ENCODE measurements at regions not wholly inside any gene's neighbourhood (a gene's known extent, or its start where the extent isn't known, plus 50 kb on each side); places are given as distances from the start of the nearest gene placed in this dataset.

- DNase-seq: no peak
- no peaks in the 10 kb centered on the region for H3K27me3 ChIP-seq (ENCODE audit: control insufficient read depth in 2 of 2, insufficient read depth in 2 of 2, low read length in 2 of 2)
- no peaks in the 10 kb centered on the region for H3K79me2 ChIP-seq (ENCODE audit: insufficient read depth, low read length)
- H3K36me3 Mint-ChIP-seq: no peaks in the 10 kb centered on the region
- no peaks in the 10 kb centered on the region for H4K20me1 ChIP-seq (ENCODE audit: insufficient read depth, low read length)
- H3K4me1 ChIP-seq (ENCODE audit: control insufficient read depth in 1 of 2, insufficient read depth in 2 of 2, low read length in 2 of 2): no peaks in the 10 kb centered on the region
- intact Hi-C loops (cut with micrococcal nuclease): no loop called here
- H3K4me3 Mint-ChIP-seq: no peak overlapping the region
- no peaks in the 10 kb centered on the region for H3K36me3 ChIP-seq (replicated peaks in 1 of 2; ENCODE audit: control insufficient read depth in 1 of 2, insufficient read depth in 2 of 2, low read length in 2 of 2)
- H3K27ac ChIP-seq (ENCODE audit: low read depth in 1 of 2, low read length in 2 of 2): no peak overlapping the region
- H3K4me3 ChIP-seq (replicated peaks in 1 of 3; ENCODE audit: low read depth in 2 of 3, low read length in 3 of 3): no peak overlapping the region
- no peaks in the 10 kb centered on the region for H3K4me1 Mint-ChIP-seq
- peaks cover 0 to 12% (median 5%) of the 10 kb centered on the region in 7 donors for H3K9me3 Mint-ChIP-seq
- no peak for TF ChIP-seq CTCF (IDR thresholded peaks at IDR 0.05)
- WGBS (ENCODE audit: insufficient coverage): 94% methylated on average over 5 of the region's 5 CpGs
- no peak overlapping the region for H3K9ac ChIP-seq (ENCODE audit: insufficient read depth, low read length, poor library complexity, severe bottlenecking)
- no peak overlapping the region for H3K27ac Mint-ChIP-seq
- H3K27me3 Mint-ChIP-seq (ENCODE audit: low read depth in 3 of 3): peaks cover 0 to 4% (median 2%) of the 10 kb centered on the region in 3 donors
- H3K9me3 ChIP-seq (replicated peaks in 1 of 2; ENCODE audit: control insufficient read depth in 1 of 2, insufficient read depth in 1 of 2, low read length in 2 of 2): peaks cover 0 to 5% of the 10 kb centered on the region in 2 donors
- no peak overlapping the region for H3K4me2 ChIP-seq (replicated peaks; ENCODE audit: extremely low read depth, low read length, poor library complexity, severe bottlenecking)
- no peak overlapping the region for H2AFZ ChIP-seq (ENCODE audit: insufficient read depth, low read depth, low read length, poor library complexity, severe bottlenecking)
These were observed 308.7 kb downstream of the ATP23 start for GRCh38 chr12:58250077-58250476.

- Mint-ChIP-seq H3K27me3 (ENCODE audit: low read depth in 3 of 3) (peaks cover 4 to 6% (median 4%) of the 10 kb centered on the region in 3 donors), H3K27ac (no peak overlapping the region), H3K4me1 (no peaks in the 10 kb centered on the region), H3K4me3 (no peak overlapping the region), H3K9me3 (peaks cover 0 to 7% (median 2%) of the 10 kb centered on the region in 7 donors), H3K36me3 (no peaks in the 10 kb centered on the region)
- no peak overlapping the region for H3K4me2 ChIP-seq (replicated peaks; ENCODE audit: extremely low read depth, low read length, poor library complexity, severe bottlenecking)
- no peaks in the 10 kb centered on the region for H3K79me2 ChIP-seq (ENCODE audit: insufficient read depth, low read length)
- intact Hi-C loops (cut with micrococcal nuclease): no loop called here
- H3K4me1 ChIP-seq (ENCODE audit: control insufficient read depth in 1 of 2, insufficient read depth in 2 of 2, low read length in 2 of 2): no peaks in the 10 kb centered on the region
- DNase-seq: no peak
- 75% methylated on average over 1 of the region's 2 CpGs for WGBS (ENCODE audit: insufficient coverage)
- no peak for TF ChIP-seq CTCF (IDR thresholded peaks at IDR 0.05)
- H3K4me3 ChIP-seq (replicated peaks in 1 of 3; ENCODE audit: low read depth in 2 of 3, low read length in 3 of 3): no peak overlapping the region
- no peaks in the 10 kb centered on the region for H4K20me1 ChIP-seq (ENCODE audit: insufficient read depth, low read length)
- H2AFZ ChIP-seq (ENCODE audit: insufficient read depth, low read depth, low read length, poor library complexity, severe bottlenecking): no peak overlapping the region
- H3K36me3 ChIP-seq (replicated peaks in 1 of 2; ENCODE audit: control insufficient read depth in 1 of 2, insufficient read depth in 2 of 2, low read length in 2 of 2): no peaks in the 10 kb centered on the region
- no peaks in the 10 kb centered on the region for H3K9me3 ChIP-seq (replicated peaks in 1 of 2; ENCODE audit: control insufficient read depth in 1 of 2, insufficient read depth in 1 of 2, low read length in 2 of 2)
- no peaks in the 10 kb centered on the region for H3K27me3 ChIP-seq (ENCODE audit: control insufficient read depth in 2 of 2, insufficient read depth in 2 of 2, low read length in 2 of 2)
- H3K27ac ChIP-seq (ENCODE audit: low read depth in 1 of 2, low read length in 2 of 2): no peak overlapping the region
- no peak overlapping the region for H3K9ac ChIP-seq (ENCODE audit: insufficient read depth, low read length, poor library complexity, severe bottlenecking)
These were observed 311.5 kb downstream of the ATP23 start for GRCh38 chr12:58252914-58253313.

Data from CD14-positive monocyte (primary cell).